H9 (cell line): ENCODE measurements at regions not wholly inside any gene's neighbourhood (a gene's known extent, or its start where the extent isn't known, plus 50 kb on each side); places are given as distances from the start of the nearest gene placed in this dataset.

Source experiments
- DNase-seq: peaks from one replicate; pipeline ENCODE4 v3.0.0-alpha.2; 2017
- H2AFZ ChIP-seq: one replicate; pipeline ENCODE4 v1.6.1; 2013; ENCODE audit warnings: mild to moderate bottlenecking, low read length, control low read depth, moderate library complexity
- H2AK5ac ChIP-seq: 2 replicates; pipeline ENCODE4 v1.6.1; 2013; ENCODE audit warnings: low read length, control low read depth, mixed read lengths; ENCODE audit not compliant: insufficient read length
- H2BK120ac ChIP-seq: one replicate; pipeline ENCODE4 v1.6.1; 2013; ENCODE audit warnings: low read depth, mild to moderate bottlenecking, low read length, control low read depth, inconsistent platforms; ENCODE audit not compliant: poor library complexity, severe bottlenecking
- H2BK12ac ChIP-seq: 2 replicates; pipeline ENCODE4 v1.6.1; 2013; ENCODE audit warnings: low read length, control low read depth, mixed read lengths, low read depth; ENCODE audit not compliant: insufficient read length
- H2BK15ac ChIP-seq: 2 replicates; pipeline ENCODE4 v1.6.1; 2013; ENCODE audit warnings: low read depth, low read length, control low read depth
- H2BK20ac ChIP-seq: one replicate; pipeline ENCODE4 v1.6.1; 2013; ENCODE audit warnings: low read depth, mild to moderate bottlenecking, low read length, control low read depth, inconsistent platforms; ENCODE audit not compliant: poor library complexity, severe bottlenecking
- H2BK5ac ChIP-seq: 2 replicates; pipeline ENCODE4 v1.6.1; 2013; ENCODE audit warnings: low read length, control low read depth, mixed read lengths; ENCODE audit not compliant: insufficient read length
- H3K14ac ChIP-seq: 2 replicates; pipeline ENCODE4 v1.6.1; 2013; ENCODE audit warnings: low read length, control low read depth; ENCODE audit not compliant: insufficient read depth
- H3K18ac ChIP-seq: 2 replicates; pipeline ENCODE4 v1.6.1; 2013; ENCODE audit warnings: low read depth, mild to moderate bottlenecking, mixed read lengths, low read length, control low read depth; ENCODE audit not compliant: insufficient read length
- H3K23ac ChIP-seq: 2 replicates; pipeline ENCODE4 v1.6.1; 2013; ENCODE audit warnings: low read length, control low read depth, mixed read lengths, low read depth; ENCODE audit not compliant: insufficient read length
- H3K23me2 ChIP-seq: 2 replicates; pipeline ENCODE4 v1.6.1; 2013; ENCODE audit warnings: low read depth, mild to moderate bottlenecking, mixed read lengths, low read length, control low read depth; ENCODE audit not compliant: insufficient read length, poor library complexity, severe bottlenecking
- H3K27ac ChIP-seq: 2 replicates; pipeline ENCODE4 v1.5.1; 2013; ENCODE audit warnings: low read length, control low read depth, mixed read lengths, low read depth; ENCODE audit not compliant: insufficient read length
- H3K27me3 ChIP-seq: 2 replicates; pipeline ENCODE4 v1.6.1; 2013; ENCODE audit warnings: low read length, control low read depth, inconsistent platforms; ENCODE audit not compliant: insufficient read depth
- H3K4ac ChIP-seq: 2 replicates; pipeline ENCODE4 v1.6.1; 2013; ENCODE audit warnings: low read depth, mild to moderate bottlenecking, control low read depth, inconsistent platforms, low read length, moderate library complexity
- H3K4me1 ChIP-seq: 2 replicates; pipeline ENCODE4 v1.6.1; 2013; ENCODE audit warnings: low read length, control low read depth, inconsistent platforms; ENCODE audit not compliant: insufficient read depth
- H3K4me2 ChIP-seq: 2 replicates; pipeline ENCODE4 v1.6.1; 2013; ENCODE audit warnings: low read length, control low read depth, mixed read lengths; ENCODE audit not compliant: insufficient read length, insufficient read depth
- H3K56ac ChIP-seq: 2 replicates; pipeline ENCODE4 v1.6.1; 2013; ENCODE audit warnings: low read depth, mild to moderate bottlenecking, mixed read lengths, low read length, control low read depth; ENCODE audit not compliant: insufficient read length
- H3K79me1 ChIP-seq: 2 replicates; pipeline ENCODE4 v1.6.1; 2013; ENCODE audit warnings: low read depth, mild to moderate bottlenecking, moderate library complexity, low read length, control low read depth, inconsistent platforms; ENCODE audit not compliant: insufficient read depth, poor library complexity, severe bottlenecking
- H3K79me2 ChIP-seq: 2 replicates; pipeline ENCODE4 v1.6.1; 2013; ENCODE audit warnings: low read length, control low read depth, inconsistent platforms; ENCODE audit not compliant: insufficient read depth
- H3K9ac ChIP-seq: 2 replicates; pipeline ENCODE4 v1.6.1; 2013; ENCODE audit warnings: low read length, control low read depth, mixed read lengths; ENCODE audit not compliant: insufficient read length; ENCODE audit errors: extremely low read depth
- H3K9me3 ChIP-seq: one replicate; pipeline ENCODE4 v1.6.1; 2013; ENCODE audit warnings: low read depth, low read length, inconsistent platforms; ENCODE audit not compliant: control insufficient read depth
- H3T11ph ChIP-seq: one replicate; pipeline ENCODE4 v1.6.1; 2013; ENCODE audit warnings: mild to moderate bottlenecking, low read length, control low read depth, inconsistent platforms
- H4K20me1 ChIP-seq: one replicate; pipeline ENCODE4 v1.6.1; 2013; ENCODE audit not compliant: control insufficient read depth, insufficient read length, insufficient read depth
- H4K5ac ChIP-seq: 2 replicates; pipeline ENCODE4 v1.6.1; 2013; ENCODE audit warnings: low read depth, mild to moderate bottlenecking, mixed read lengths, low read length, control low read depth; ENCODE audit not compliant: insufficient read length
- H4K8ac ChIP-seq: replicated peaks from 2 replicates; pipeline ENCODE4 v1.6.1; 2013; ENCODE audit warnings: low read length, control low read depth, mixed read lengths, low read depth; ENCODE audit not compliant: insufficient read length
- H4K91ac ChIP-seq: 2 replicates; pipeline ENCODE4 v1.6.1; 2013; ENCODE audit warnings: low read depth, mild to moderate bottlenecking, moderate library complexity, mixed read lengths, low read length, control low read depth; ENCODE audit not compliant: insufficient read length
- H3K27ac Mint-ChIP-seq, 3 experiments: 2 replicates in 2 of 3; 3 replicates in 1 of 3; pipeline ENCODE4 v1.8.0; 2020 to 2021; ENCODE audit warnings: mixed read lengths in 3 of 3, mild to moderate bottlenecking in 1 of 3, moderate library complexity in 1 of 3
- H3K27me3 Mint-ChIP-seq: 2 replicates; pipeline ENCODE4 v1.8.0; 2021; ENCODE audit warnings: low read depth, mild to moderate bottlenecking, moderate library complexity, mixed read lengths
- H3K36me3 Mint-ChIP-seq, 3 experiments: 2 replicates in 2 of 3; 3 replicates in 1 of 3; pipeline ENCODE4 v1.8.0; 2020 to 2021; ENCODE audit warnings: low read depth in 3 of 3, mixed read lengths in 3 of 3; ENCODE audit not compliant: insufficient read depth in 1 of 3
- H3K4me1 Mint-ChIP-seq, 2 experiments: 2 replicates each; pipeline ENCODE4 v1.8.0; 2020; ENCODE audit warnings: mixed read lengths in 2 of 2
- H3K4me3 Mint-ChIP-seq, 2 experiments: 2 replicates in 1 of 2; 3 replicates in 1 of 2; pipeline ENCODE4 v1.8.0; 2020 to 2021; ENCODE audit warnings: mild to moderate bottlenecking in 2 of 2, mixed read lengths in 2 of 2, moderate library complexity in 1 of 2
- H3K9me3 Mint-ChIP-seq, 2 experiments: 2 replicates in 1 of 2; 3 replicates in 1 of 2; pipeline ENCODE4 v1.8.0; 2020; ENCODE audit warnings: mild to moderate bottlenecking in 2 of 2, mixed read lengths in 2 of 2, moderate library complexity in 1 of 2
- CTCF ChIP-seq: fragments of 200-600 bp; sonication (generic); conservative IDR thresholded peaks from 3 replicates; pipeline ENCODE4 v1.8.0; 2021; ENCODE audit warnings: antibody characterized with exemption, mild to moderate bottlenecking
- WGBS: extraction: QIAGEN DNeasy Blood & Tissue Kit; methylation state at CpG from one replicate; pipeline ENCODE4 v1.1.7; 2013; ENCODE audit warnings: missing lambda C conversion rate, low lambda C conversion rate, mixed read lengths; ENCODE audit not compliant: insufficient read length; ENCODE audit errors: extremely low coverage; 5-methylcytosine and 5-hydroxymethylcytosine counted together

- Histone ChIP-seq H4K20me1 (no peaks in the 10 kb centered on the region), H3K4ac (no peak overlapping the region), H3K4me1 (no peaks in the 10 kb centered on the region; the same call in 1 of the 2 replicates), H3K18ac (no peak overlapping the region), H3K9ac (no peak overlapping the region), H4K91ac (no peak overlapping the region), H3K23ac (no peak overlapping the region), H3K9me3 (no peaks in the 10 kb centered on the region), H3K23me2 (no peaks in the 10 kb centered on the region), H2BK120ac (no peak overlapping the region), H2AK5ac (no peak overlapping the region), H3K56ac (no peak overlapping the region), H3K14ac (no peak overlapping the region), H4K5ac (no peak overlapping the region), H3K79me2 (no peaks in the 10 kb centered on the region), H2BK15ac (no peak overlapping the region), H4K8ac (no peak overlapping the region), H3K4me2 (no peak overlapping the region), H3T11ph (no peak overlapping the region), H2BK5ac (no peak overlapping the region), H3K79me1 (no peaks in the 10 kb centered on the region), H3K27ac (no peak overlapping the region), H3K27me3 (no peaks in the 10 kb centered on the region), H2AFZ (no peak overlapping the region), H2BK20ac (no peak overlapping the region), H2BK12ac (no peak overlapping the region)
- H3K27me3 Mint-ChIP-seq, result no peaks in the 10 kb centered on the region
- H3K4me1 Mint-ChIP-seq, result peaks cover 12 to 14% of the 10 kb centered on the region in 2 experiments
- no peak for TF ChIP-seq CTCF
- no CpG with 5 or more reads among the region's 3 CpGs for WGBS
- H3K36me3 Mint-ChIP-seq, result no peaks in the 10 kb centered on the region
- H3K9me3 Mint-ChIP-seq, result no peaks in the 10 kb centered on the region
- no peak overlapping the region for H3K27ac Mint-ChIP-seq
- DNase-seq, result no peak
- H3K4me3 Mint-ChIP-seq, result no peak overlapping the region
Measured at GRCh38 chr3:117631781-117632180, 922.2 kb downstream of the TUSC7 start.
